BLaER1 treated with 17β-estradiol and CSF1 and Interleukin-3, amounts not matched to agents 10 nM and 100 nM (cell line): ENCODE measurements at regions not wholly inside any gene's neighbourhood (a gene's known extent, or its start where the extent isn't known, plus 50 kb on each side); places are given as distances from the start of the nearest gene placed in this dataset.
"Not testable (repeated sequence)": the region's sequence is repeated elsewhere in the genome, so short reads cannot be mapped to it uniquely, and the experiment has no call there.

Experiments used
- H3K27ac ChIP-seq, 11 experiments: shearing (Covaris generic); formaldehyde crosslinking; 2 replicates each; pipeline ENCODE4 v1.8.1; 2022
- H3K27me3 ChIP-seq, 11 experiments: shearing (Covaris generic); formaldehyde crosslinking; 2 replicates each; pipeline ENCODE4 v1.8.1; 2022
- H3K36me3 ChIP-seq, 11 experiments: shearing (Covaris generic); formaldehyde crosslinking; 2 replicates each; pipeline ENCODE4 v1.8.1; 2022
- H3K4me1 ChIP-seq, 10 experiments: shearing (Covaris generic); formaldehyde crosslinking; 2 replicates each; pipeline ENCODE4 v1.8.1; 2022
- H3K4me2 ChIP-seq, 11 experiments: shearing (Covaris generic); formaldehyde crosslinking; 2 replicates each; pipeline ENCODE4 v1.8.1; 2022
- H3K4me3 ChIP-seq, 10 experiments: shearing (Covaris generic); formaldehyde crosslinking; 2 replicates each; pipeline ENCODE4 v1.8.1; 2022
- H3K9ac ChIP-seq, 11 experiments: shearing (Covaris generic); formaldehyde crosslinking; 2 replicates each; pipeline ENCODE4 v1.8.1; 2022
- H3K9me3 ChIP-seq, 11 experiments: shearing (Covaris generic); formaldehyde crosslinking; replicated peaks in 1 of 11; 2 replicates each; pipeline ENCODE4 v1.8.1; 2022
- H4K20me1 ChIP-seq, 11 experiments: shearing (Covaris generic); formaldehyde crosslinking; 2 replicates each; pipeline ENCODE4 v1.8.1; 2022
- Cebpa-rat ChIP-seq, 11 experiments: shearing (Covaris generic); IDR thresholded peaks; 2 replicates each; pipeline ENCODE4 v1.8.1; 2022

- no peak overlapping the region for H3K4me3 ChIP-seq
- H3K9me3 ChIP-seq = no peaks in the 10 kb centered on the region
- no peak overlapping the region for H3K27ac ChIP-seq
- H3K36me3 ChIP-seq = no peaks in the 10 kb centered on the region
- no peaks in the 10 kb centered on the region for H4K20me1 ChIP-seq
- H3K27me3 ChIP-seq = no peaks in the 10 kb centered on the region
- no peaks in the 10 kb centered on the region for H3K4me1 ChIP-seq
- H3K4me2 ChIP-seq = no peak overlapping the region
- TF ChIP-seq Cebpa-rat (IDR thresholded peaks at IDR 0.05) = no peak
- H3K9ac ChIP-seq = no peak overlapping the region
Measured at GRCh38 chr9:23044549-23044948, 597.9 kb downstream of the DMRTA1 start.

GRCh38 chr9:23046026-23046425, 599.4 kb downstream of the DMRTA1 start:
- not testable (repeated sequence) for H3K27me3 ChIP-seq, H3K4me3 ChIP-seq, H3K4me2 ChIP-seq, H3K9ac ChIP-seq, H3K27ac ChIP-seq, H3K4me1 ChIP-seq, H4K20me1 ChIP-seq, H3K36me3 ChIP-seq, H3K9me3 ChIP-seq

GRCh38 chr9:23050548-23050947, 603.9 kb downstream of the DMRTA1 start:
- no peak overlapping the region for H3K9ac ChIP-seq
- H3K4me2 ChIP-seq = no peak overlapping the region
- no peaks in the 10 kb centered on the region for H3K36me3 ChIP-seq
- H3K4me3 ChIP-seq = no peak overlapping the region
- H3K27ac ChIP-seq = no peak overlapping the region
- no peaks in the 10 kb centered on the region for H3K4me1 ChIP-seq
- no peaks in the 10 kb centered on the region for H3K9me3 ChIP-seq
- 0 out of 22 replicates have a peak, but pooled peaks of 1 of the 11 experiments have one; percentile 19 for TF ChIP-seq Cebpa-rat (IDR thresholded peaks at IDR 0.05)
- H4K20me1 ChIP-seq = no peaks in the 10 kb centered on the region
- H3K27me3 ChIP-seq = no peaks in the 10 kb centered on the region

- H3K4me1 ChIP-seq = no peaks in the 10 kb centered on the region
- no peak overlapping the region for H3K4me2 ChIP-seq
- H3K9ac ChIP-seq = no peak overlapping the region
- H3K36me3 ChIP-seq = no peaks in the 10 kb centered on the region
- H3K4me3 ChIP-seq = no peak overlapping the region
- H3K27ac ChIP-seq = no peak overlapping the region
- H3K9me3 ChIP-seq = no peaks in the 10 kb centered on the region
- no peak for TF ChIP-seq Cebpa-rat (IDR thresholded peaks at IDR 0.05)
- no peaks in the 10 kb centered on the region for H3K27me3 ChIP-seq
- H4K20me1 ChIP-seq = no peaks in the 10 kb centered on the region
Measured at GRCh38 chr9:23073136-23073535, 626.5 kb downstream of the DMRTA1 start.

- no peak for TF ChIP-seq Cebpa-rat (IDR thresholded peaks at IDR 0.05)
- H3K36me3 ChIP-seq = no peaks in the 10 kb centered on the region
- no peaks in the 10 kb centered on the region for H4K20me1 ChIP-seq
- no peak overlapping the region for H3K4me3 ChIP-seq
- no peaks in the 10 kb centered on the region for H3K27me3 ChIP-seq
- H3K4me1 ChIP-seq = no peaks in the 10 kb centered on the region
- no peak overlapping the region for H3K9ac ChIP-seq
- no peak overlapping the region for H3K4me2 ChIP-seq
- no peaks in the 10 kb centered on the region for H3K9me3 ChIP-seq
- no peak overlapping the region for H3K27ac ChIP-seq
Measured at GRCh38 chr9:23079798-23080197, 633.2 kb downstream of the DMRTA1 start.

GRCh38 chr9:23081377-23081776, 634.8 kb downstream of the DMRTA1 start:
- Histone ChIP-seq H3K27me3 (no peaks in the 10 kb centered on the region), H3K4me2 (no peak overlapping the region), H3K4me1 (no peaks in the 10 kb centered on the region), H3K9me3 (no peaks in the 10 kb centered on the region), H3K27ac (no peak overlapping the region), H3K9ac (no peak overlapping the region), H3K4me3 (no peak overlapping the region), H4K20me1 (no peaks in the 10 kb centered on the region), H3K36me3 (no peaks in the 10 kb centered on the region)
- TF ChIP-seq Cebpa-rat (IDR thresholded peaks at IDR 0.05) = no peak

- no peak overlapping the region for H3K4me3 ChIP-seq
- no peaks in the 10 kb centered on the region for H3K9me3 ChIP-seq
- no peak overlapping the region for H3K9ac ChIP-seq
- TF ChIP-seq Cebpa-rat (IDR thresholded peaks at IDR 0.05) = no peak
- H3K4me1 ChIP-seq = no peaks in the 10 kb centered on the region
- H3K4me2 ChIP-seq = no peak overlapping the region
- no peaks in the 10 kb centered on the region for H3K27me3 ChIP-seq
- H3K27ac ChIP-seq = no peak overlapping the region
- H4K20me1 ChIP-seq = no peaks in the 10 kb centered on the region
- no peaks in the 10 kb centered on the region for H3K36me3 ChIP-seq
Measured at GRCh38 chr9:23088932-23089364, 642.3 kb downstream of the DMRTA1 start.

GRCh38 chr9:23117616-23118015, 671.0 kb downstream of the DMRTA1 start:
- no peak overlapping the region for H3K9ac ChIP-seq
- TF ChIP-seq Cebpa-rat (IDR thresholded peaks at IDR 0.05) = no peak
- H3K36me3 ChIP-seq = no peaks in the 10 kb centered on the region
- no peaks in the 10 kb centered on the region for H3K4me1 ChIP-seq
- H3K4me2 ChIP-seq = no peak overlapping the region
- no peak overlapping the region for H3K27ac ChIP-seq
- no peaks in the 10 kb centered on the region for H4K20me1 ChIP-seq
- H3K4me3 ChIP-seq = no peak overlapping the region
- no peaks in the 10 kb centered on the region for H3K27me3 ChIP-seq
- no peaks in the 10 kb centered on the region for H3K9me3 ChIP-seq

- Histone ChIP-seq H3K9me3 (no peaks in the 10 kb centered on the region), H3K36me3 (no peaks in the 10 kb centered on the region)
Measured at GRCh38 chr9:23120630-23121029, 674.0 kb downstream of the DMRTA1 start.

GRCh38 chr9:23123048-23123632, 676.5 kb downstream of the DMRTA1 start:
- Histone ChIP-seq H3K36me3 (no peaks in the 10 kb centered on the region), H3K4me2 (no peak overlapping the region), H3K27ac (no peak overlapping the region), H3K27me3 (no peaks in the 10 kb centered on the region), H3K9ac (no peak overlapping the region), H3K4me3 (no peak overlapping the region), H4K20me1 (no peaks in the 10 kb centered on the region), H3K9me3 (no peaks in the 10 kb centered on the region), H3K4me1 (no peaks in the 10 kb centered on the region)
- TF ChIP-seq Cebpa-rat (IDR thresholded peaks at IDR 0.05) = no peak

More at GRCh38 chr9:23120630-23121029, 674.0 kb downstream of the DMRTA1 start:
- Histone ChIP-seq H3K4me2 (no peak overlapping the region), H3K4me3 (no peak overlapping the region), H4K20me1 (no peaks in the 10 kb centered on the region), H3K9ac (no peak overlapping the region), H3K4me1 (no peaks in the 10 kb centered on the region), H3K27me3 (no peaks in the 10 kb centered on the region), H3K27ac (no peak overlapping the region)
- TF ChIP-seq Cebpa-rat (IDR thresholded peaks at IDR 0.05) = no peak
